MM.1S (cell line): ENCODE measurements at regions not wholly inside any gene's neighbourhood (a gene's known extent, or its start where the extent isn't known, plus 50 kb on each side); places are given as distances from the start of the nearest gene placed in this dataset.

Source experiments
- DNase-seq: peaks from one replicate; pipeline ENCODE4 v3.0.0-alpha.2; 2015
- H2AFZ ChIP-seq: fragments of 300-600 bp; sonication (generic); 2 replicates; pipeline ENCODE4 v1.6.0; 2016; ENCODE audit warnings: antibody characterized with exemption, low read length
- H3F3A ChIP-seq: fragments of 300-600 bp; sonication (generic); 2 replicates; pipeline ENCODE4 v1.6.1; 2016; ENCODE audit warnings: mild to moderate bottlenecking, antibody characterized with exemption, low read length, moderate library complexity, mixed read lengths; ENCODE audit not compliant: insufficient read depth
- H3K27ac ChIP-seq: fragments of 300-600 bp; sonication (generic); 2 replicates; pipeline ENCODE4 v1.5.1; 2016; ENCODE audit warnings: mild to moderate bottlenecking, low read length
- H3K27me3 ChIP-seq: fragments of 300-600 bp; sonication (generic); replicated peaks from 2 replicates; pipeline ENCODE4 v1.6.0; 2016; ENCODE audit warnings: low read length; ENCODE audit not compliant: insufficient read depth
- H3K36me3 ChIP-seq: fragments of 300-600 bp; sonication (generic); replicated peaks from 2 replicates; pipeline ENCODE4 v1.6.1; 2016; ENCODE audit warnings: mild to moderate bottlenecking, low read length, mixed read lengths; ENCODE audit not compliant: insufficient read depth
- H3K4me1 ChIP-seq: fragments of 300-600 bp; sonication (generic); 2 replicates; pipeline ENCODE4 v1.6.1; 2016; ENCODE audit warnings: low read length, mixed read lengths
- H3K4me2 ChIP-seq: fragments of 300-600 bp; sonication (generic); 2 replicates; pipeline ENCODE4 v1.6.0; 2016; ENCODE audit warnings: low read depth, low read length
- H3K4me3 ChIP-seq: fragments of 300-600 bp; sonication (generic); 2 replicates; pipeline ENCODE4 v1.5.1; 2016; ENCODE audit warnings: low read length, mixed read lengths
- H3K79me2 ChIP-seq: fragments of 300-600 bp; sonication (generic); 2 replicates; pipeline ENCODE4 v1.6.1; 2016; ENCODE audit warnings: mixed run types, low read length, mixed read lengths
- H3K9ac ChIP-seq: fragments of 300-600 bp; sonication (generic); 2 replicates; pipeline ENCODE4 v1.6.1; 2016; ENCODE audit warnings: low read length, mixed read lengths
- H3K9me2 ChIP-seq: fragments of 300-600 bp; sonication (generic); replicated peaks from 2 replicates; pipeline ENCODE4 v1.6.1; 2016; ENCODE audit warnings: mild to moderate bottlenecking, low read length, mixed read lengths; ENCODE audit not compliant: insufficient read depth
- H3K9me3 ChIP-seq: fragments of 300-600 bp; sonication (generic); replicated peaks from 2 replicates; pipeline ENCODE4 v1.6.1; 2016; ENCODE audit warnings: mild to moderate bottlenecking, low read length, mixed read lengths; ENCODE audit not compliant: insufficient read depth
- H4K20me1 ChIP-seq: fragments of 300-600 bp; sonication (generic); 2 replicates; pipeline ENCODE4 v1.6.1; 2016; ENCODE audit warnings: mild to moderate bottlenecking, low read length, moderate library complexity, mixed read lengths; ENCODE audit not compliant: insufficient read depth
- CTCF ChIP-seq: fragments of 300-600 bp; sonication (generic); IDR thresholded peaks from 2 replicates; pipeline ENCODE4 v1.5.1; 2016; ENCODE audit warnings: antibody characterized with exemption, low read length, mixed read lengths
- EZH2 ChIP-seq: fragments of 300-600 bp; sonication (generic); optimal IDR thresholded peaks from 2 replicates; pipeline ENCODE3; 2017; ENCODE audit warnings: low read depth, mild to moderate bottlenecking, antibody characterized with exemption, low read length, mixed read lengths
- EZH2phosphoT487 ChIP-seq: fragments of 300-600 bp; sonication (generic); IDR thresholded peaks from 2 replicates; pipeline ENCODE4 v1.6.1; 2018; ENCODE audit warnings: antibody characterized with exemption, low read length

GRCh38 chr15:58258501-58259292 lies 120.5 kb downstream of the AQP9 start:
- Histone ChIP-seq H3K4me3 (no peak overlapping the region), H3K9me2 (no peaks in the 10 kb centered on the region), H3K9me3 (no peaks in the 10 kb centered on the region), H3F3A (no peaks in the 10 kb centered on the region), H3K36me3 (no peaks in the 10 kb centered on the region), H3K4me1 (no peaks in the 10 kb centered on the region), H3K9ac (no peak overlapping the region), H4K20me1 (no peaks in the 10 kb centered on the region), H3K27ac (no peak overlapping the region), H3K4me2 (no peak overlapping the region), H3K27me3 (no peaks in the 10 kb centered on the region), H2AFZ (no peak overlapping the region), H3K79me2 (no peaks in the 10 kb centered on the region)
- DNase-seq, result no peak
- TF ChIP-seq EZH2, result no peak
- TF ChIP-seq CTCF, result no peak
- no peak for TF ChIP-seq EZH2phosphoT487

GRCh38 chr15:58260205-58260724 lies 122.1 kb downstream of the AQP9 start:
- Histone ChIP-seq H4K20me1 (no peaks in the 10 kb centered on the region), H3K36me3 (no peaks in the 10 kb centered on the region), H3K4me2 (no peak overlapping the region), H3K9me3 (no peaks in the 10 kb centered on the region), H3K27ac (no peak overlapping the region), H3F3A (no peaks in the 10 kb centered on the region), H3K9ac (no peak overlapping the region), H3K27me3 (no peaks in the 10 kb centered on the region), H3K79me2 (no peaks in the 10 kb centered on the region), H3K4me3 (no peak overlapping the region), H3K9me2 (no peaks in the 10 kb centered on the region), H2AFZ (no peak overlapping the region), H3K4me1 (no peaks in the 10 kb centered on the region)
- no peak for DNase-seq
- TF ChIP-seq EZH2 (no peak), EZH2phosphoT487 (no peak), CTCF (no peak)

- Histone ChIP-seq H3K27me3 (no peaks in the 10 kb centered on the region), H3K27ac (no peak overlapping the region)
These were observed 122.6 kb downstream of the AQP9 start for GRCh38 chr15:58260725-58261267.

More at GRCh38 chr15:58260725-58261267, 122.6 kb downstream of the AQP9 start:
- Histone ChIP-seq H3K4me3 (no peak overlapping the region), H3F3A (no peaks in the 10 kb centered on the region), H3K79me2 (no peaks in the 10 kb centered on the region), H2AFZ (no peak overlapping the region), H4K20me1 (no peaks in the 10 kb centered on the region), H3K9ac (no peak overlapping the region), H3K9me2 (no peaks in the 10 kb centered on the region), H3K4me1 (no peaks in the 10 kb centered on the region), H3K36me3 (no peaks in the 10 kb centered on the region), H3K9me3 (no peaks in the 10 kb centered on the region), H3K4me2 (no peak overlapping the region)
- TF ChIP-seq EZH2 (no peak), CTCF (no peak), EZH2phosphoT487 (no peak)
- DNase-seq, result no peak
